GM19463 (cell line): ENCODE measurements at regions not wholly inside any gene's neighbourhood (a gene's known extent, or its start where the extent isn't known, plus 50 kb on each side); places are given as distances from the start of the nearest gene placed in this dataset.
"Not testable (repeated sequence)": the region's sequence is repeated elsewhere in the genome, so short reads cannot be mapped to it uniquely, and the experiment has no call there.

Experiments
- ATAC-seq: cut with Tn5 transposase; IDR thresholded peaks from one replicate; pipeline ENCODE4 v1.9.1; 2021; ENCODE audit warnings: mild to moderate bottlenecking, moderate library complexity; ENCODE audit not compliant: unreplicated experiment

- no peak for ATAC-seq
Measured at GRCh38 chr16:59391617-59392364, 657.7 kb upstream of the GOT2 start.

- no peak for ATAC-seq
Measured at GRCh38 chr16:59385959-59386358, 651.8 kb upstream of the GOT2 start.

- ATAC-seq = no peak
Measured at GRCh38 chr16:59385491-59385890, 651.4 kb upstream of the GOT2 start.

- ATAC-seq = no peak
Measured at GRCh38 chr16:59373632-59374031, 639.5 kb upstream of the GOT2 start.

- ATAC-seq = no peak
Measured at GRCh38 chr16:59370717-59371116, 636.6 kb upstream of the GOT2 start.

- ATAC-seq = no peak
Measured at GRCh38 chr16:59369523-59369922, 635.4 kb upstream of the GOT2 start.

- no peak for ATAC-seq
Measured at GRCh38 chr16:59368586-59368985, 634.5 kb upstream of the GOT2 start.

- no peak for ATAC-seq
Measured at GRCh38 chr16:59356709-59357108, 622.6 kb upstream of the GOT2 start.

GRCh38 chr16:59356144-59356543 is 622.0 kb upstream of the GOT2 start:
- ATAC-seq = no peak

- no peak for ATAC-seq
Measured at GRCh38 chr16:59355704-59356103, 621.6 kb upstream of the GOT2 start.

GRCh38 chr16:59351305-59351903 is 617.3 kb upstream of the GOT2 start:
- ATAC-seq = no peak

GRCh38 chr16:59350670-59351069 is 616.6 kb upstream of the GOT2 start:
- ATAC-seq = no peak

- no peak for ATAC-seq
Measured at GRCh38 chr16:59342669-59343068, 608.6 kb upstream of the GOT2 start.

- ATAC-seq = no peak
Measured at GRCh38 chr16:59341368-59341767, 607.3 kb upstream of the GOT2 start.

- ATAC-seq = no peak
Measured at GRCh38 chr16:59339871-59340270, 605.8 kb upstream of the GOT2 start.

GRCh38 chr16:59336136-59336695 is 602.1 kb upstream of the GOT2 start:
- ATAC-seq = no peak

- not testable (repeated sequence) for ATAC-seq
Measured at GRCh38 chr16:59331708-59332107, 597.6 kb upstream of the GOT2 start.

- ATAC-seq = no peak
Measured at GRCh38 chr16:59330019-59330670, 596.0 kb upstream of the GOT2 start.

GRCh38 chr16:59328961-59329360 is 594.8 kb upstream of the GOT2 start:
- ATAC-seq = no peak

- ATAC-seq = no peak
Measured at GRCh38 chr16:59327894-59328293, 593.8 kb upstream of the GOT2 start.

- no peak for ATAC-seq
Measured at GRCh38 chr16:59326955-59327354, 592.8 kb upstream of the GOT2 start.

GRCh38 chr16:59324462-59324861 is 590.3 kb upstream of the GOT2 start:
- no peak for ATAC-seq
